AG10803 (cell line): ENCODE measurements at regions not wholly inside any gene's neighbourhood (a gene's known extent, or its start where the extent isn't known, plus 50 kb on each side); places are given as distances from the start of the nearest gene placed in this dataset.

Experiments used
- DNase-seq: peaks from one replicate; pipeline ENCODE4 v3.0.0; 2010; ENCODE audit warnings: low read depth
- H3K4me3 ChIP-seq: 2 replicates; pipeline ENCODE4 v1.5.1; 2011; ENCODE audit warnings: mild to moderate bottlenecking, low read length, control low read depth
- CTCF ChIP-seq: conservative IDR thresholded peaks from 2 replicates; pipeline ENCODE4 v1.5.1; 2011; ENCODE audit warnings: mild to moderate bottlenecking, low read length, control low read depth, inconsistent platforms

GRCh38 chr1:95699149-95699953 lies 465.3 kb downstream of the RWDD3 start:
- TF ChIP-seq CTCF: no peak
- no peak overlapping the region for H3K4me3 ChIP-seq
- no peak for DNase-seq

GRCh38 chr1:95701450-95702173 lies 467.6 kb downstream of the RWDD3 start:
- H3K4me3 ChIP-seq: no peak overlapping the region
- TF ChIP-seq CTCF: no peak
- DNase-seq: no peak

GRCh38 chr1:95703046-95703445 lies 469.0 kb downstream of the RWDD3 start:
- H3K4me3 ChIP-seq: no peak overlapping the region
- no peak for TF ChIP-seq CTCF
- no peak for DNase-seq

- no peak for DNase-seq
- no peak overlapping the region for H3K4me3 ChIP-seq
- TF ChIP-seq CTCF: no peak
These were observed 482.1 kb downstream of the RWDD3 start for GRCh38 chr1:95716097-95716496.

- no peak for TF ChIP-seq CTCF
- no peak overlapping the region for H3K4me3 ChIP-seq
- no peak for DNase-seq
These were observed 482.5 kb downstream of the RWDD3 start for GRCh38 chr1:95716550-95716949.

- no peak for DNase-seq
- TF ChIP-seq CTCF: no peak
- no peak overlapping the region for H3K4me3 ChIP-seq
These were observed 489.3 kb downstream of the RWDD3 start for GRCh38 chr1:95723346-95723745.

- no peak overlapping the region for H3K4me3 ChIP-seq
- DNase-seq: no peak
- TF ChIP-seq CTCF: no peak
These were observed 494.8 kb downstream of the RWDD3 start for GRCh38 chr1:95728841-95729240.
